ENCODE measurements at regions not wholly inside any gene's neighbourhood (a gene's known extent, or its start where the extent isn't known, plus 50 kb on each side); places are given as distances from the start of the nearest gene placed in this dataset.
"Not testable (repeated sequence)": the region's sequence is repeated elsewhere in the genome, so short reads cannot be mapped to it uniquely, and the experiment has no call there.

DNA sequence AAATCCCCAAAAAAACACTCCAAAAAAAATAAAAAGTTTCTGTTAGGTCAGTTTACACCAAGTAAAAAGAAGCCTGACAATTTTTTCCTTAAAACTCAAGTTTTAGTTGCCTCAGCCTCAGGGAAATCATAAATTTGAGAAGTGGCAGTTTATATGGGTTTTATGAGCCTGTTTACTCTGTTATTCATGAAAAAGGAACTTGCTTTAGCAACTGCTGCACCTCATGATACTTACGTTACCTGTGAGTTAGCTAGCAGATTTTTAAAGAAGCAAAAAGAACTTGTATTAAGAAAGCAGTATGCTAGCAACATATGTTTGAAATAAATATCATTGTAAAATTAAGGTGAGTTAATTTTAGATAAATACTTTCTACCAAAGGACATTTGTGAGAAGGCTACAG is 1264.5 kb upstream of the PHF14 start:
- DNase-seq (ENCODE audit: low spot score) = no peak

DNA sequence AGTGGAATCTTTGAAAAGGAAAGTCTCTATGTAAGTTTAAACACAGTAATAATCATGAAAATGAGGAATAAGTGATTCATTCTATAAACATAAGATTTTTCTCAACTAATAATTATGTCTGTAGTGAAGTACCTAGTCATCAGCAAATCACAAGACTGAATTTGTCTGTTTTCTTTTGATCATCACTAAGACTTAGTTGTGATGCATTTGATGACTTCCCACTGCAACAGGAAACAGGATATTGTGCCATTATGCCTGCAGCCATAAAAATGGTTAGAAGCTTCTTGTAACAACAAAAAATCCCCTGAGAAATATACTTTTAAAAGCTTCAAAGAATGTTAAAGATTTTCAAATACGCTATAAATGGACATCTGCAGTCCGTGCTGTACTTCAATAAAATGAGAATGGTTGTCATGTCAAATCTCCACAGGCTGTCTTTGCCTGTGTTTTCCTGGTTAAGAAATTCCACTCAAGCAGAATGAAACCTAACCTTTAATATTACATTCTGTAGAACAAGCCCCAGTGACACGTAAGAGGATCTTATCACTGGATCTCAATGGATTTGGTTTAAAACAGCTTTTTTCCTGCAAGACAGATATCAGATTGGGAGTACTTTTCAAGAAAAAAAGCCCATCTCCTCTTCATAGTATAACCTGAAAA is 1262.3 kb upstream of the PHF14 start:
- DNase-seq (ENCODE audit: low spot score) = no peak

DNA sequence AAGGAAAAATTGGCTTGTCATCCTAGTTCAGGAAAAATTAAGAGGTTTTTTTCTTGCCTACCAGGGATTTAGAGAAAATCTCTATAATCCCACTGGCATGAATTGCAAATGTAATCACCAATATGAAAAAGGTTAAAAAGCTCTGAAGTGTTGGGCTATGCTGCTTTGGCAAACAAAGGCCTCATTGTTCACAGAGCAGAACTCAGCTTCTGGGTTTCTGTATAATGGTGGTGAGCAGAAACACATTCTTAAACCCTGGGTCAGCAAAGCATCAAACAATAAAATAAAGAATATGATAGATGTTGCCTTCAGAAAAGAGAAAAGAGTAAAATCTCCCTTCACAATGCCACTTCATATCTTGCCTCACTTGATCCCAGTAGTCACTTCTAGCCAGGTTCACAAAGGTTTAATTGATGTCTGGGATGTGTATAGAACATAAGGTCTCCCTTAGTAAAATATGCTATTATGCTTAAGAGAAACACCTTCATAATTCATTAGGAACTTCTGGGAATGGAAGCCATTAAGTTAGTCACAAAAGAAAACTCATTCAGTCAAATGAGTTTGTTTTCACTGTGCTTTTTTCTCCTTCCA is 1255.5 kb upstream of the PHF14 start:
- DNase-seq (ENCODE audit: low spot score) = no peak

DNA sequence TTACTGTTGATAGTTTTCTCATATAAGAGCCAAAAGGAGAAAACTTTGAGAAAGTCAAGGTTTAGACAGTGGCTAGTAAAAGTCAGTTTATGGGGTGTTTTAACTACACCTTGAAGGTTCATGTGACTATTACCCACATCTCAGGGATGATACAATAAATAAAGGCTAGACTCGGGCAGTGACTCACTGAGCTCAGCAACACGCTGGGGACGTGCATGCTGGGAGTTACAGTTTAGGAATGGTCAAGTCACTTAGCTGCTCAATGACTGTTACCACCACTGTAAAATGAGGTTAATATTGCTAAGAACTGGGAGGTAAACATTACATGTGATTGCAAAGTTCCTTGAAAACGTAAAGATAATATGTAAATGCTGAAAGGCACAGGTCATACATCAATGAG is 1254.4 kb upstream of the PHF14 start:
- DNase-seq (ENCODE audit: low spot score) = no peak

DNA sequence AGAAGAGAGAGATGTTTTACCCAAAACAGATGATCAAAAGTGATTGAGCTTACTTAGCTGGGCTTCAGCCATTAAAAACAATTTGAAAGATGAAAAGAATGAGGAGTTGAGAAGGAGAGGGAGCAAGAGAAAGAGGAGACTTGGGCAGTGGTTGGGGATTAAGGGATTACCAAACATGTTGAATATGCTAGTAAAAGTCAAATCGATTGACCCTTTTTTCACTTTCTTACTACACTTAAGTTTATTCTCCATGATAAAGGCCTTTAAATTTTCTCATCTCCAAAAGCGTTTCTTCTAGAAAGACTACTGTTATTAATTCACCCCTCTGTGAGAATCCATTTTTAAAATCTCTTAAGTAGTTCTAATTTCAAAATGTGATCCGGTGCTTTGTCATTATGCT is 1254.0 kb upstream of the PHF14 start:
- DNase-seq (ENCODE audit: low spot score) = no peak

DNA sequence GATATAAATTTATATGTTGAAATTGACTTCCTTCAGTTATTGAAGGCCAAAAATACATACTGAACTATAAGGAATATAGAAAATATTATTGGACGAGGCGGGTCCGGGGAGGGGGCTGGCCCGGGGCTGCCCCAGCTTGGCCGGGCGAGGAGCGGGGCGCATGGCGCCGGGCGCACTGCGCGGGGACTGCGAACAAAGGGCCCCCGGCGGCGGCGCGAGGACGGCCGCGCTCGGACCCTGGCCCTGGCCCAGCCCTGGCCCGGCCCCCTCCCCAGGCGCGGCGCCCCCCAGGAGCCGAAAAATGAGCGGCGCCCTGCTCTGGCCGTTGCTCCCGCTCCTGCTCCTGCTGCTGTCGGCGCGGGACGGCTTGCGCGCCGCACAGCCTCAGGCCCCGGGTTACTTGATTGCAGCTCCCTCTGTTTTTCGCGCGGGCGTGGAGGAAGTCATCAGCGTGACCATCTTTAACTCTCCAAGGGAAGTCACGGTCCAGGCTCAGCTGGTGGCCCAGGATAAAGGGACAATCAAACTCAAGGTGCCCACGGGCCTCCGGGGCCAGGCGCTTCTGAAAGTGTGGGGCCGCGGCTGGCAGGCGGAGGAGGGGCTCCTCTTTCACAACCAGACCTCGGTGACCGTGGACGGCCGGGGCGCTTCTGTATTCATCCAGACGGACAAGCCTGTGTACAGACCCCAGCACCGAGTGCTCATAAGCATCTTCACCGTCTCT is 1247.6 kb upstream of the PHF14 start:
- not testable (repeated sequence) for DNase-seq (ENCODE audit: low spot score)

DNA sequence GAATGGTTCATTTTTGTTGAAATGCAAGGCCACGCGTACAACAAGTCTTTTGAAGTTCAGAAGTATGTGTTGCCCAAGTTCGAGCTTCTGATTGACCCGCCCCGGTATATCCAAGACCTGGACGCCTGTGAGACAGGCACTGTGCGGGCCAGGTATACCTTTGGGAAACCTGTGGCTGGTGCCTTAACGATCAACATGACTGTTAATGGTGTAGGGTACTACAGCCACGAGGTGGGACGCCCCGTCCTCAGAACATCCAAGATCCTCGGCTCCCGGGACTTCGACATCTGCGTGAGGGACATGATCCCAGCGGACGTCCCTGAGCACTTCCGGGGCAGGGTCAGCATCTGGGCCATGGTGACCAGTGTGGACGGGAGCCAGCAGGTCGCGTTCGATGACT is 1246.9 kb upstream of the PHF14 start:
- not testable (repeated sequence) for DNase-seq (ENCODE audit: low spot score)

DNA sequence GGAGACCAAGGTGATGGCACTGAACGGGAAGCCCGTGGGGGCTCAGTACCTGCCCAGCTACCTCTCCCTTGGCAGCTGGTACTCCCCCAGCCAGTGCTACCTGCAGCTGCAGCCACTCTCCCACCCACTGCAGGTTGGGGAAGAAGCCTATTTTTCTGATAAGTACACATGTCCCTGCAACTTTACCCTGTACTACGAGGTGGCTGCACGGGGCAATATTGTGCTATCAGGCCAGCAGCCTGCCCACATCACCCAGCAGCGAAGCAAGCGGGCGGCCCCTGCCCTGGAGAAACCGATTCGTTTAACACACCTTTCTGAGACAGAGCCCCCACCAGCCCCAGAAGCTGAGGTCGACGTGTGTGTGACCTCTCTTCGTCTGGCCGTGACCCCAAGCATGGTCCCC is 1246.2 kb upstream of the PHF14 start:
- DNase-seq (ENCODE audit: low spot score) = not testable (repeated sequence)

DNA sequence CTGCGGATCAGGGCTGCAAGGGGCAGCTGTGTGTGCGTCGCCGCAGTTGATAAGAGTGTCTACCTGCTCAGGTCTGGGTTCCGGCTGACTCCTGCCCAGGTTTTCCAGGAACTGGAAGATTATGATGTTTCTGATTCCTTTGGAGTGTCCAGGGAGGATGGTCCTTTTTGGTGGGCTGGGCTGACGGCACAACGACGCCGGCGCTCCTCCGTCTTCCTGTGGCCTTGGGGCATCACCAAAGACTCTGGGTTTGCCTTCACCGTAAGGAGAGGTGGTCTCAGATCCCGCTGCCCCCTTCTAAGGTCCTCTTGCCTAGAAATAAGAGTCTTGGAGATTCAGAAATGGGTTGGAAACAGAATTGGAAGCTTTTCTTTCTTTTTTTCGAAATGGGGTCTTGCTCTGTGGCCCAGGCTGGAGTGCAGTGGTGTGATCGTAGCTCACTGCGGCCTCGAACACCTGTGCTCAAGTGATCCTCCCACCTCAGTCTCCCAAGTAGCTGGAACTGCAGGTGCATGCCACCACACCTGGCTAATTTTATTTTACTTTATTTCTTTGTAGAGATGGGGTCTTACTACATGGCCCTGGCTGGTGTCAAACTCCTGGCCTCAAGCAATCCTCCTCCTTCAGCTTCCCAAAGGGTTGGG is 1245.5 kb upstream of the PHF14 start:
- DNase-seq (ENCODE audit: low spot score) = not testable (repeated sequence)

DNA sequence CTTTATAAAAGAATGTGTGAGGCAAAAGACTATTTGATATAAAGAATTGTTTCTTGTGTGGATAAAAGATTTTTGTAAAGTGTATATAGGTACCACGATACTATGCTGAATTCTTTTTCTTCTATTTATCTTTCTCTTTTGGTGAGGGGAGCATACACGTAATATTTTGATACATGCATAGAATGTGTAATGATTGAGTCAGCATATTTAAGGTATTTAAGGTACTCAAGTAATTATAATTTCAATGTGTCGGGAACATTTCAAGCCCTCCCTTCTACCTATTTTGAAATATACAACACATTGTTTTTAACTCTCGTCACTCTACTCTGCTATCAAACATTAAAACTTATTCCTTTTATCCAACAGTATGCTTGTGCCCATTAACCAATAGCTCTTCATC is 1221.6 kb upstream of the PHF14 start:
- DNase-seq (ENCODE audit: low spot score) = no peak

DNA sequence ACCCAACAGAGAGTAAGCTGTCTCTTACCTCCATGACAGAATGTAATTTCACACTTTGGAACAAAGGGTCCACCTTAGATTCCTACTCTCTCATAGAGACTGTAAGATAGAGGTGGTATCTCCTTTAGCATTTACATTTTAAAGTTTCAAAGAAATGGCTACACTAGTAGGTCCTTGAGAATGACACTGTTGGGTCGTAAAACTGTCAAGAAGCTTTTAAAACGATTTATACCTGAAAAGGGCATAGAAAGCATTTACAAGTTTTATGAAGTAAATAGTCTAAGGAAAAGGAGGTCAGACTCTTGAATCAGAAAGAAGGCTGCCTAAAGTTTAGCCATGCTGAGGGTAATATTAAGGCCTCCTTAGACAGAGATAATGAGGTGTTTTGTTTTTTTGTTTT is 1212.4 kb upstream of the PHF14 start:
- no peak for DNase-seq (ENCODE audit: low spot score)

DNA sequence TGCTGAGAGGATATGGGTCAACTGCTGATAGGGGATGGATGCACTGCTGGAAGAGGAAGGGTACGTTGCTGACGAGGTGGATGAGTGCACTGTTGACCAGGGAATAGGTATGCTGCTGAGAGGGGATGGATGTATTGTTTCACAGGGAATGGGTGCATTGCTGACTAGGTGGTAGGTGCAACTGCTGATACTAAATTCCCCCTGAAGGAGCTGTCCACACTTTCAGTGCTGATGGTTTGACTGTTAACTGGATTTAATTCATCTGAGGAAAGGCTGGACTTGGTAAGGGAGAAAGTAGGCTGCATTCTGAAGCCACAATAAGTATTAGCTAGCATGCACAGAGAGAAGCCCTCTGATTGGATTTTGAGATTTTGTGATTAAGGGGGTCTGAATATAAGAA is 1196.8 kb upstream of the PHF14 start:
- no peak for DNase-seq (ENCODE audit: low spot score)

DNA sequence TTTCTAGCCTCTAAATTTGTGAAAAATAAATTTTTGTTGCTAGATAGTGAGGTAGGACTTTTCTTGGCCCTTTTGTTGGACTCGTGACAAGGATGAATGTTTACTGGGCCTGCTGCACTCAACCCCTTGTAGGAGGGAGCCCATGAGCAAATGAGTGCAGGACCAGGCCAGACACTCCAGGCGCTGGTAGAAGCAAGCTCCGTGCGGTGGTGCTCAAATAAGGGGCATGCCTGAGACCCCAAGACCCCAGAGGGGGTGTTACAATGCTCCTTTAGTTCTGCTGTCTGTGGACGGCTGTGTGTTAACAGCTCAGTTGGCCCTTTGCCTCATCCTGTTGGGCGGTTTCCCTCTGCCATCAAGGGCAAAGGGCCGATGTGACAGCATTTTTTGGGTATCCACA is 1195.3 kb upstream of the PHF14 start:
- DNase-seq (ENCODE audit: low spot score) = no peak

DNA sequence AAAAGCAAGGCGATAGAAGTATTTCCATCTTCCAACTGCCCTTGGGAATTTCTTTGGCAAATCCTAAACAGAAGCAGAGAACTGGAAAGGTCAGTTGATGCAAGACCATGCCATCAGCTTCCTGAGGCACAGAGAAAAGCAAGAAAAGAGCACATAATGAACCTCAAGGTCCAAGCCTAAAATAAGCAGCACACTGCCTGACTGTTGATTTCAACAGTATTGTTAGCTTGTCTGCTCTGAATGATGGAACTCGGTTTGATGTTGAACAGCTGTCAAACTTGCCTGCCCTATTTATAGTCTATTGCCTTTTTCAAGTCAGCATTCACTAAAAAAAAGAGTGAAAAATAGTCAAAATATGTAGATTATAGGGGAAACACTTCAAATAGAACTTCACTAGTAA is 1192.0 kb upstream of the PHF14 start:
- DNase-seq (ENCODE audit: low spot score) = no peak

DNA sequence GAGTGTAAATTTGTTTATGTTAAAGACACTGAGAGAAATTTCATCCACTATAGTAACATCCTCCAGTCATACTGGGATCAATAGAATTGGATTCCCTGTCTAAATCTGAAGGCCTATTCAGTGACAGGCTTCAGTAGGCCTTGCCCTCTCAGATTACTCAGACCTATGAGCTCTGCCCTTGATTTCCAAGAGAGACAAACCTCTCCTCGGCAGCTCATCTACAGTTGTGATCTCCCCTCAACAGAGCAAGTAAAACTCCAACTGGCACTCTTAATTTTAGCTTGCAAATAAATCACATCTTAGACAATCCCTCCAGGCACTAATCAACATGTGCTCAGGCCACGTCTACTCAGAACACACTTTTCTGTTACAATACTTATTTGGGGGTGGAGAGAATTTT is 1191.4 kb upstream of the PHF14 start:
- no peak for DNase-seq (ENCODE audit: low spot score)

DNA sequence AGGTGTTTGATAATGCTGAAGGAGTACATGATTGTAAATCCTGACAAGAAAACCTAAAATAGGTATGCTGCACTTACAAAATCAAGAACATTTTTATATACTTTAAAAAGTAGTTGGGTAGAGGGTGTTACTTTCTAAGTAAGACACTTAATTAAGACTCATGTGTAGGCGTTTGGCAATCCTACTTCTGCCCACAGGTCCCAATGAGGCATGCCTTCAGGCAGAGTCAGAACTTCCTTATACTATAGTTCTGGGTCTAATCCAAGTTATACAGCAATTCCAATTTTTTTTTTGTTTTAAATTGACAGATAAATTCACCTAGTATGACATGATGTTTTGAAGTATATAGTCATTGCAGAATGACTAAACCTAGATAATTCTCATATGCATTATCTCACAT is 1188.5 kb upstream of the PHF14 start:
- no peak for DNase-seq (ENCODE audit: low spot score)

DNA sequence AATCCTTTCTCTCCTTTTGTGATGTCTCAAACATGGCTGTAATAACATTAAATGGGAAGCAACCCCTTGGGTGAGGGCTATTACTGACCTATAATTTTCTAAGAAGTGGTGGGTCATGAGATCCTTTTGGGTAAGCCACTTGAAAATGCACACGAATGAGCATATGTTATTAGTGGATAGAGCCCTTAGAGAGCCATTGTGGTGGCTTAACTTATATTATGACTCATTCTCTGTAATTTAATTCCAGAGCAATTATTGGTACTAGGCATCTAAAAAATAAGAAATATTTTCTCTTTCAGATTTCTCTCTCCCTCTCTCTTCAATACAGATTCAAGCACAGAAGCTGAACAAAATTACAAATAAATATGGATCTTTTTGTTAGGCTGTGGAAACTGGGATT is 1177.4 kb upstream of the PHF14 start:
- DNase-seq (ENCODE audit: low spot score) = no peak

DNA sequence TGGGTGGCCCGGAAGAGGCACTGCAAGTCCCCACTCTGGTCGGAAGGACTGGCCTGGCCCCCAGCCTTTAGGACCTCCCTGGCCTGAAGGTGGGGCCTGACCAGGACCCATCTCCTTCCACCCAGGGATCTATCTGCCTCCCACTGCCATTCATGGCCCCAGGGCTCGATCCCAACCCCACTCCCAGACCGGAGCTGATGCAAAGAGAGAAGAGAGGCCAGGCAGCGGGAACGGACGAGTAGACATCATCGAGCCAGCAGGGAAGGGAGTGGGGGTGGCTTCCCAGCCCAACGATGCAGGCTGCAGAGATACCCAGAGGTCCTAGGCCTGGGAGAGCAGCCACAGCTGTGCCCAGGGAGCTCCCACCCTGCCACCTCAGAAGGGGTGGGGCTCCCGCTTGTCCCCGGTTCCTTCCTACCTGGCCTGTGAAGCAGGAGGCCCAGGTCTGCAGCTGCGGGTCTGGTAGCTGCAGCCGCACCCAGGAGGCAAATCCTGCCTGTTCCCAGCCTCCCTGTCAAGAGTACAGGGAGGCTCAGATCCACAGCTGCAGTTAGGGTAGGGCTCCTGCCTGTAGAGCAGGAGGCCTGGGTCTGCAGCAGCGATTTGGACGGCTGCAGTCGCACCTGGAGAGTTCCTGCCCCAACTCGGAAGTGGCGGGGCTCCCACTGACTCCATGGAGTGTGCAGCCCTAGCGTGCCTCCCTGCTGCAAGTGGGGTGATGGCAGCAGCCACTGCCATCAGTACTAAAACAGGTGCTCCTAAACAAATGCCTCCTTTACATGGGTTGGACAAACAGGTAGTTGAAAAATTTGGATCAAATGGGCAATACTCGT is 1151.0 kb upstream of the PHF14 start:
- DNase-seq (ENCODE audit: low spot score) = no peak

DNA sequence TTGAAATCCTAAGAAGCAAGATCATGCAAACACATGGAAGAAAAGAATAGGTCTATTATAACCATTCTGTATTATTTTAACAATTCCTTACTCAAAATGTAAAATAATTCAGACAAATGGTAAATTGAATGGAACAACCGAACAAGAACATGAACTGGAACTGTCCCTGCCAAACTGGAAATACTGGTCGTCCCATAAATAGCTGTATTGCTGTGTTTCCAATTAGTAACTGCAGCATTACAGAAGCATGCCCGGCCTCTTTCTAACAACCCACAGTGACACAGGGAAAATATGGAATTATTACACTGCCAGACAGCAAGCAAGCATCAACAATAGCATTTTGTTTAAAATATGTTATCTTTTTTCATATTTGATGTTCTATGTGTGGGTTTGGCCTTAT is 1138.5 kb upstream of the PHF14 start:
- no peak for DNase-seq (ENCODE audit: low spot score)

DNA sequence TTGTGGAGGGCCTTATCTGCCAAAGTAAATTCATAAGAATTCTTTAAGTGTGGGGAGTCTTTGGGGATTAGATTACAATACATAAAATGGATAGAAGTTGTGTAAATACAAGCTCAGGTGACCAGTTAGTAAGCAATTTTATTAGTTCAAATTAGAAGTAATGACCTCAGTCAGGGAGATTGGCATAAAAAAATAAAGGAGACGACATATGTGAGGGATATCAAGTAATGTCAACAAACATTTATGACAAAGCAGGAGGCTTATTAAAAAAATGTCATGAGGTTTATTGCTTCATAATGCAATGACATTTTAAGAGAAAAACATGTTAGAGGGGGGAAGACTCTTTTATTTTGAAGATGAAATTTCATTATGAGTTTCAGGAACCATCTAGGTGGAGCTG is 1137.0 kb upstream of the PHF14 start:
- no peak for DNase-seq (ENCODE audit: low spot score)

DNA sequence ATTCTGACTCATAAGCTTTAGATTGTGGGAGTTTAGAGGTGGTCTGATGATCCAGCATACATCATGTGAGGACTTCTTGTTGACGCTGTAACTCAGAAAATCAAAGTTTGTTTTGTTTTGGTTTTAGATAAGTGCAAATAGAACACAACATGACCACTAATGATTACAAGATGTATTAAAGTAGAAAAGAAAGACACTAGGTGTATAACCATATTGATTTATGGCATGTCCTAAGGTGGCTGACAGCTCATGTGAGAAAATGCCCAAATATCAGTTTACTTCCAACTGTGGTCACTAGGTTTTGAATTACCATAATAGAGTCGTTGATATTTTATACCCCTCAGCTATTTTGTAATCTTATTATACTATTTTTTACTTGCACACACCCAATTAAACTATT is 1131.4 kb upstream of the PHF14 start:
- no peak for DNase-seq (ENCODE audit: low spot score)

DNA sequence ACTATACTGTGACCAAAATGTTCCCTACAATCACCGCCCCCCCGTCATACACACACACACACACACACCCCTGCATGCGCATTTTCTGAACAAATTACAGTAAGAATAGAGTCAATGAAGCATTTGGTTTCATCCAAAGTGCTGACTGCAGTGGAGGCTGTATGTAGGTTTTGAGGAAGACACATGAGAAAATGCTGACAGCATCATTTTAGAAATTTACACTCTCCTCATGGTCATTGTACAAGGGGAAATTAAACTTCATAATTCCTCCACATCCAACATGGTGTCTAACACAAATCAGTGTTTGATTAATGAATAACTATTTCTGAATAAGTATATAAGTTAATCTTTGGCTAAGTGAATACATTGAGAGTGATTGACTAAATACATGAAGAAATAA is 1126.8 kb upstream of the PHF14 start:
- DNase-seq (ENCODE audit: low spot score) = no peak
